ENCODE measurements at regions not wholly inside any gene's neighbourhood (a gene's known extent, or its start where the extent isn't known, plus 50 kb on each side); places are given as distances from the start of the nearest gene placed in this dataset.
"Not testable (repeated sequence)": the region's sequence is repeated elsewhere in the genome, so short reads cannot be mapped to it uniquely, and the experiment has no call there.

DNA sequence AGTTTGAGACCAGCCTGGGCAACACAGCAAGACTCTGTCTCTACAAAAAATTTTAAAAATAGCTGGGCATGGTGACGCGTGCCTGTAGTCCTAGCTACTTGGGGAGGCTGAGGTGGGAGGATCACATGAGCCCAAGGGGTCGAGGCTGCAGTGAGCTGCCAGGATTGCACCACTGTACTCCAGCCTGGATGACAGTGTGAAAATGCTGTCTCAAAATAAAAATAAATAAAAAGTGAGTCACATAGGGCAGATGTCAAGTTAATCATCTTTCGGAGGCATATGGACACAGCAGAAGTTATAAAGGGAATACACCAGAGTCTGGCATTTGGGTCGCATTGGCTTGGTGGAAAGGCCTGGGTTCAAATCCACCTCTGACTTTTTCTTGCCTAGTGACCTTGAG lies 92.7 kb downstream of the PHETA1 start:
- no peak overlapping the region for H3K4me3 ChIP-seq (ENCODE audit: low read depth, low read length)
- DNase-seq (ENCODE audit: low read depth): no peak

DNA sequence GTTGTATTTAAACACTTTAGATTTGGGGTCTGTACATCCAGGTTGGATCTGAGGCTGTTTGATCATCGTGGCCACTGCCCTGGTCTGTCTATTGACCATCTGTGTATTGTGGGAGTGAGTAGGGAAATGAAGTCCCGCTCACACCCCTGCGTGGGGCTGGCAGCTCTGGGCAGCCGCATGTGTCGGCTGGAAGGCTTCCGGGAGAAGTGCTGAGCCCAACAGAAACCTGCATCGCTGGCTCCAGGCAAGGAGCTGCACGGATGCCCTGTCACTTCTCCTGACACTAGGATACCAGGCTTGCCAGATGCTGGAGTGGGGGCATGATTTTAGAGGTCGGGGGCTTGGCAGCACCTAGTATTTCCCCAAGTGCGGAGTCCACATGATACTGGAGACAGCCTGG lies 93.6 kb downstream of the PHETA1 start:
- no peak for DNase-seq (ENCODE audit: low read depth)
- no peak overlapping the region for H3K4me3 ChIP-seq (ENCODE audit: low read depth, low read length)

DNA sequence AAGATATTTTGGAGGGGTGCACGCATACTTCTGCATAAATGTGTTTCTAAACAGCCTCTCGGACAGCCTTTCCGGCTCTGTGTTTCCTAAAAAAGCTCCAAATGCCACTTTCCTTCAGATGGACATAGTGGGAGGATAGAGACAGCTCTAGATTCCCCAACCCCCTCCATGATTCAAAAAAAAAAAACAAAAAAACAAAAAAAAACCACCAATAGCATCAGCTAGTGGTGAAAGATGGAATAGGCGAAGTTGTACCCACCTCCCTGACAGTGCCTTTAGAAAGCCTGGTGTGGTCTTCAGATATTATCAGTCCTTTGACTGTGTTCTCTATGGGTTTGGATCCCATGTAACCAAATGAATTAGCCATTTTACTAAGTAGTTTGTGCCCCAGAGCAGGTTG lies 94.1 kb downstream of the PHETA1 start:
- H3K4me3 ChIP-seq (ENCODE audit: low read depth, low read length): no peak overlapping the region
- DNase-seq (ENCODE audit: low read depth): no peak

GRCh38 chr12:111271674-111272418 lies 97.0 kb downstream of the PHETA1 start:
- no peak for DNase-seq (ENCODE audit: low read depth)
- no peak overlapping the region for H3K4me3 ChIP-seq (ENCODE audit: low read depth, low read length)

- no peak overlapping the region for H3K4me3 ChIP-seq (ENCODE audit: low read depth, low read length)
- DNase-seq (ENCODE audit: low read depth): no peak
Observed at GRCh38 chr12:111270774-111271173, 98.1 kb downstream of the PHETA1 start.

- H3K4me3 ChIP-seq (ENCODE audit: low read depth, low read length): no peak overlapping the region
- no peak for DNase-seq (ENCODE audit: low read depth)
Observed at GRCh38 chr12:111270239-111270638, 98.7 kb downstream of the PHETA1 start.

DNA sequence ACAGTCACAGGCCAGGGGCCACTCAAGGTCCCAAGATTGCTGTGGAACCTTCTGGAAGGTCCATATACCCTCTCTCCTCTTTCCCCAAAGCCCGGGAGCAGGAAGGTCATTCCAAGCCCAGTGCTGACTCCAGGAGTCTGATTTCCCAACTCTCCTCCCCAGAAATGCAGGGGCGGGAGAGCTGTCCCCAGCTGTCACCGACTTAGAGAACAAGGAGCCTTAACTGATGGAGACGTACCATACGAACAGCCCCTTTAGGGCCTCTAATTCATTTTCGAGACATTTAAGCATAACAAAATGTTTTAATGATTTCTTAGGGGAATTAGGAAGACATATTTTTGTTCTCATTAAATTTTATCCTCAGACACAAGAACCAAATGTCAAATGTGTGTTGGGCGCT lies 99.2 kb downstream of the PHETA1 start:
- no peak overlapping the region for H3K4me3 ChIP-seq (ENCODE audit: low read depth, low read length)
- no peak for DNase-seq (ENCODE audit: low read depth)

DNA sequence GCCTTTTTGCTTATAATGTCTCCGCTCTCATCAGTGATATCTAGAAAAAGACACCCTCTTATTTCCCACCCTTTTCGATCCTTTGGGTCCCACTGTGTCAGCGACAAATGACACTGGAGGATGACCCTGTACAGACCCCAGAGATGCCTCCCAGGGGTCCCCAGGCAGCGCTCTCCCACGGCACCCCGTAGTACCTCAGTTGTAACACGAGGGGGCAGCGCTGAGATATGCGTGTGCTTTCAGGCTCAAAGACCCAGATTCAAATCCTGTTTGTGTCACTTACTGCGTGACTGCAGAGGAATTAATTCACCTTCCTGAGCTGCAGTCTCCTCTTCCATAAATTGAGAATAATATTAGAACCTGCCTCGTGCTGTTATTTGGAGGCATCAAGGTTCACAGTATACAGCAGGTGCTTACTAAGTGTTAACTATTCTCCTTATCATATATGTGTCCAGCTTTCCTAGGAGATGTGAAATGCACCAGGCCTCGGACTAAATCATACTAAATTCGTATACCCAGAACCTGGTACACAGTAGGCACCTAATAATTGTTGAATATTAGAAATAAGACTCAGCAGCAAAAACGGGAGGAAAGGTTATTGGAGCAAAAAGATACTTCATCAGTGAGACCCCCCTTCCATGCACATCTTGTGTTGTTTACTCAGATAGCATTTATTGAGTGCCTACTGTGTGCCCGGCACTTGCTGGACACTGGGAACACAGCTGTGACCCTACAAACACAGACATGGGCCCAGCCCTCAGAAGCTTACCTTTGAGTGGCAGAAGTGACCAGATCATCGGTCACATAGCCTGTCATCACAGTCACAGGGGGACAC lies 99.9 kb downstream of the PHETA1 start:
- no peak overlapping the region for H3K4me3 ChIP-seq (ENCODE audit: low read depth, low read length)
- DNase-seq (ENCODE audit: low read depth): no peak

GRCh38 chr12:111267144-111267543 lies 101.8 kb downstream of the PHETA1 start:
- no peak for DNase-seq (ENCODE audit: low read depth)
- no peak overlapping the region for H3K4me3 ChIP-seq (ENCODE audit: low read depth, low read length)

GRCh38 chr12:111261911-111262676 lies 106.8 kb downstream of the PHETA1 start:
- DNase-seq (ENCODE audit: low read depth): no peak
- H3K4me3 ChIP-seq (ENCODE audit: low read depth, low read length): no peak overlapping the region

DNA sequence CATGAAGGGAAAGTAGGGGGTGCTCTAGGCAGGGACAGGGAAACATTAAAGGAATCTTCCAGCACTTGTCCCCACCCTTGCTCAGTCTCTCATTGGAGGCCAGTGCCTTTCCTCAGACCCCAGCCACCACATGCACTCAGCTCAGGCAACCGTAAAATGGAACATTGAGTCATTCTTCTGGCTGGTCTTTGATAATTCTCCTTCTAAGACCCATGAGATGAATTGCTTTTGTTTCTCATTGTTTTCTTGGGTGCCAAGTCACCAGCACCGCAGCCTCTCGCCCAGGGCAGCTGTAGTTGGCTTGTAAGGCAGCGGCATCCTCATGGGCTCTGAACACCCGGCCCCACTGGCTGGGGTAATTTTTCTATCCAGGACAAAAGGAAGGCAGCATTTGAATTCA lies 108.2 kb downstream of the PHETA1 start:
- H3K4me3 ChIP-seq (ENCODE audit: low read depth, low read length): no peak overlapping the region
- DNase-seq (ENCODE audit: low read depth): no peak

DNA sequence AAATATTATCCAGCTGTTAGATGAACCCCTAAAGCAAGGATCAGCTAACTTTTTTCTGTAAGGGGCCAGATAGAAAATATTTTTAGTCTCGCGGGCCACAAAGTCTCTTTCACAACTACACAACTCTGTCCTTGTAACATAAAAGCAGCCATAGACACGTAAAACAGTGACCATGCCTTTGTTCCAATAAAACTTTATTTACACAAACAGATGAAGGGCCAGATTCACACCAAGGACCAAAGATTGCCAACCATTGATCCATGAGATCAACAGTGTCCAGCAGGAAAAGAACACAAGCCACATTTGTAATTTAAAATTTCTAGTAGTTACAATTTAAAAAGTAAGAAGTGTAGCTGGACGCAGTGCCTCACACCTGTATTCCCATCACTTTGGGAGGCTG lies 109.7 kb downstream of the PHETA1 start:
- DNase-seq (ENCODE audit: low read depth): no peak
- no peak overlapping the region for H3K4me3 ChIP-seq (ENCODE audit: low read depth, low read length)

DNA sequence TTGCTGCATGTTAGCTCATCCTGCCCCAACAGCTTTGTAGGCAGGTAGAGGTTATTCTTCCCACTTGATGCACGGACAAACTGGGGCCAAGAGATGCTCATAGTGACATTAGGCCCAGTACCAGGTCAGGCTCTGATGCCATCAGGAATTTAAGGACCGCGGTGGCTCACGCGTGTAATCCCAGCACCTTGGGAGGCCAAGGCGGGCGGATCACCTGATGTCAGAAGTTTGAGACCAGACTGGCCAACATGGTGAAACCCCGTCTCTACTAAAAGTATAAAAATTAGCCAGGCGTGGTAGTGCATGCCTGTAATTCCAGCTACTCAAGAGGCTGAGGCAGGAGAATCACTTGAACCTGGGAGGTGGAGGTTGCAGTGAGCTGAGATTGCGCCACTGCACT lies 110.8 kb downstream of the PHETA1 start:
- not testable (repeated sequence) for DNase-seq (ENCODE audit: low read depth); H3K4me3 ChIP-seq (ENCODE audit: low read depth, low read length)

GRCh38 chr12:111257435-111257902 lies 111.4 kb downstream of the PHETA1 start:
- no peak overlapping the region for H3K4me3 ChIP-seq (ENCODE audit: low read depth, low read length)
- no peak for DNase-seq (ENCODE audit: low read depth)

- no peak overlapping the region for H3K4me3 ChIP-seq (ENCODE audit: low read depth, low read length)
- no peak for DNase-seq (ENCODE audit: low read depth)
Observed at GRCh38 chr12:111256629-111257434, 112.1 kb downstream of the PHETA1 start.

DNA sequence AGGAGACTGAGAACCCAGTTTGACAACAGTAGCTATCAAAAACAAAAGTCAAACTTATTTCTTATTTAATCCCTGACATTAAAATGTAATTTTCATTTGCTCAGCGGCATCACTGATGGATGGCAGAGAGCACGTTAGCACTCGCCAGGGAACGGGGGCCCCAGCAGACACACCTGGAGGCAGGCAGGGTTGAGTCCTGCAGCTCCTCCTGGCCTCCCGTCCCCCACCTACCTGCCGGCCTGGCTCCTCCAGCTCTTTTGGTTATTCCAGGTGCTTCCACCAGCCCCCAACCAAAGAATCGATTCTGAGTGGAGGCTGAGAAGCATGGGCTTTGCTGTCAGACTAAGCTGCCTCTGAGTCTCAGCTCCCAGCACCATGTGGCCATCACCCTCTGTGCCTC lies 113.6 kb downstream of the PHETA1 start:
- no peak for DNase-seq (ENCODE audit: low read depth)
- H3K4me3 ChIP-seq (ENCODE audit: low read depth, low read length): no peak overlapping the region

DNA sequence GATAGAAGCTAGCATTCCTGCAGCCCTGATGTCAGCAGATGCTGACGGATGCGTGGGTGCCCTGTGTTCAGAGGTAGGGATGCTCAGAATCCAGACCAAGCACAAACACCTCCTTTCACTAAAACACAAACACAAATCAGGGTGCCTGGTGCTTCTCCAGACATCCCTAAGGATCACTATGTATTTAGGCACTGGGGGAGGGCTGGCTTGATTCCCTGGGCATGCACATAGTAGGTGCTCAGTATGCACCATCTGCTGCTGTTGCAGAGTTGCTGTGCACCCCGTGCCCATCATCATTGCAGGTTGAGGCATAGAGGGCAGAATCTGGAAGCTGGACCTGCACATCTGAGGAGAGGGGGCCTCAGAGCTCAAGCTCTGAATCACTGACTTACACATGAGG lies 114.8 kb downstream of the PHETA1 start:
- DNase-seq (ENCODE audit: low read depth): no peak
- H3K4me3 ChIP-seq (ENCODE audit: low read depth, low read length): no peak overlapping the region

DNA sequence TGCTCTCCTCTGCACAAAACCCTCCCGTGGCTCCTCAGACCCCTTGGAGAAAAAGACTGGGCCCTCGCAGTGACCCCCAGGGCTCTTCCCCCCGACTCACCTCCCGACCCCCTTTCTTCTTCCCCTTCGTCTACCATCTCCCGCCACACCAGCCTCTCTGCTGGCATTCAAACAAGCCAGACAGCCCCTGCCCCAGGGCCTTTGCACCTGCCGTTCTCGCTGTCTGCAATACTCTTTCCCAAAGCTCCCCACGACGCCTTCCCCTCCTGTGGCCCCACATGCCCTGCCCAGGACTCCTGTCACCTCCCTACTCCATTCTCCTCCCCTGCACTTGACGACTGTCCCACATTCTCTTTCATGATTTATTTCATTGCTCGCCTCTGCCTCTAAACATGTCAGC lies 115.7 kb downstream of the PHETA1 start:
- no peak for DNase-seq (ENCODE audit: low read depth)
- H3K4me3 ChIP-seq (ENCODE audit: low read depth, low read length): no peak overlapping the region

GRCh38 chr12:111251787-111252186 lies 117.1 kb downstream of the PHETA1 start:
- no peak for DNase-seq (ENCODE audit: low read depth)
- H3K4me3 ChIP-seq (ENCODE audit: low read depth, low read length): no peak overlapping the region

Data from skeletal muscle cell (primary cell).